ENCODE measurements at regions not wholly inside any gene's neighbourhood (a gene's known extent, or its start where the extent isn't known, plus 50 kb on each side); places are given as distances from the start of the nearest gene placed in this dataset.

GRCh38 chr5:116824751-116825438 lies 250.3 kb upstream of the SEMA6A start:
- no peak overlapping the region for H3K4me2 ChIP-seq (ENCODE audit: low read length)
- ChIA-PET CTCF (ENCODE audit: unreplicated experiment) (no interaction called here), POLR2A (no interaction called here)
- H3K9me2 ChIP-seq (ENCODE audit: insufficient read depth, low read length): no peaks in the 10 kb centered on the region
- no peak overlapping the region for H3K27ac ChIP-seq (ENCODE audit: low read depth, low read length, poor library complexity, severe bottlenecking)
- BruUV-seq (replicated peaks): no TSS peak
- intact Hi-C loops (cut with micrococcal nuclease; ENCODE audit: unreplicated experiment): no loop called here
- DNase-seq (ENCODE audit: low spot score): no peak
- H3K4me3 ChIP-seq (ENCODE audit: low read depth, low read length, poor library complexity, severe bottlenecking): no peak overlapping the region
- H3K79me2 ChIP-seq (ENCODE audit: insufficient read depth, low read depth, low read length): no peaks in the 10 kb centered on the region
- TF ChIP-seq EZH2phosphoT487 (IDR thresholded peaks at IDR 0.05; ENCODE audit: borderline replicate concordance, low read depth, low read length) (no peak), CTCF (conservative IDR thresholded peaks at IDR 0.05; ENCODE audit: low read length) (no peak)
- no peak overlapping the region for H2AFZ ChIP-seq (ENCODE audit: low read length)
- H3K4me1 ChIP-seq (ENCODE audit: insufficient read depth, low read length, poor library complexity, severe bottlenecking): no peaks in the 10 kb centered on the region
- H3K36me3 ChIP-seq (ENCODE audit: insufficient read depth, low read length): no peaks in the 10 kb centered on the region
- no peaks in the 10 kb centered on the region for H4K20me1 ChIP-seq (ENCODE audit: insufficient read depth, low read length)
- H3K9me3 ChIP-seq (ENCODE audit: low read length): no peaks in the 10 kb centered on the region

GRCh38 chr5:116814626-116815385 lies 240.2 kb upstream of the SEMA6A start:
- ChIA-PET CTCF (ENCODE audit: unreplicated experiment) (no interaction called here), POLR2A (no interaction called here)
- H3K4me2 ChIP-seq (ENCODE audit: low read length): no peak overlapping the region
- intact Hi-C loops (cut with micrococcal nuclease; ENCODE audit: unreplicated experiment): no loop called here
- no peaks in the 10 kb centered on the region for H3K4me1 ChIP-seq (ENCODE audit: insufficient read depth, low read length, poor library complexity, severe bottlenecking)
- H2AFZ ChIP-seq (ENCODE audit: low read length): no peak overlapping the region
- H3K9me3 ChIP-seq (ENCODE audit: low read length): no peaks in the 10 kb centered on the region
- no peak overlapping the region for H3K4me3 ChIP-seq (ENCODE audit: low read depth, low read length, poor library complexity, severe bottlenecking)
- no peaks in the 10 kb centered on the region for H3K9me2 ChIP-seq (ENCODE audit: insufficient read depth, low read length)
- no peak for TF ChIP-seq CTCF (conservative IDR thresholded peaks at IDR 0.05; ENCODE audit: low read length)
- TF ChIP-seq EZH2phosphoT487 (IDR thresholded peaks at IDR 0.05; ENCODE audit: borderline replicate concordance, low read depth, low read length): no peak
- no peak overlapping the region for H3K27ac ChIP-seq (ENCODE audit: low read depth, low read length, poor library complexity, severe bottlenecking)
- no peaks in the 10 kb centered on the region for H4K20me1 ChIP-seq (ENCODE audit: insufficient read depth, low read length)
- DNase-seq (ENCODE audit: low spot score): no peak
- no peaks in the 10 kb centered on the region for H3K79me2 ChIP-seq (ENCODE audit: insufficient read depth, low read depth, low read length)
- no TSS peak for BruUV-seq (replicated peaks)
- H3K36me3 ChIP-seq (ENCODE audit: insufficient read depth, low read length): no peaks in the 10 kb centered on the region

- no TSS peak for BruUV-seq (replicated peaks)
- Histone ChIP-seq H3K4me3 (ENCODE audit: low read depth, low read length, poor library complexity, severe bottlenecking) (no peak overlapping the region), H3K36me3 (ENCODE audit: insufficient read depth, low read length) (no peaks in the 10 kb centered on the region), H3K9me2 (ENCODE audit: insufficient read depth, low read length) (no peaks in the 10 kb centered on the region), H3K79me2 (ENCODE audit: insufficient read depth, low read depth, low read length) (no peaks in the 10 kb centered on the region), H3K4me1 (ENCODE audit: insufficient read depth, low read length, poor library complexity, severe bottlenecking) (no peaks in the 10 kb centered on the region), H2AFZ (ENCODE audit: low read length) (no peak overlapping the region), H3K4me2 (ENCODE audit: low read length) (no peak overlapping the region), H3K27ac (ENCODE audit: low read depth, low read length, poor library complexity, severe bottlenecking) (no peak overlapping the region), H4K20me1 (ENCODE audit: insufficient read depth, low read length) (no peaks in the 10 kb centered on the region), H3K9me3 (ENCODE audit: low read length) (no peaks in the 10 kb centered on the region)
- ChIA-PET CTCF (ENCODE audit: unreplicated experiment) (no interaction called here), POLR2A (no interaction called here)
- DNase-seq (ENCODE audit: low spot score): no peak
- TF ChIP-seq EZH2phosphoT487 (IDR thresholded peaks at IDR 0.05; ENCODE audit: borderline replicate concordance, low read depth, low read length) (no peak), CTCF (conservative IDR thresholded peaks at IDR 0.05; ENCODE audit: low read length) (no peak)
- intact Hi-C loops (cut with micrococcal nuclease; ENCODE audit: unreplicated experiment): no loop called here
Measured at GRCh38 chr5:116813906-116814305, 239.3 kb upstream of the SEMA6A start.
